Suprapubic skin (tissue), 4 donors: ENCODE measurements at regions not wholly inside any gene's neighbourhood (a gene's known extent, or its start where the extent isn't known, plus 50 kb on each side); places are given as distances from the start of the nearest gene placed in this dataset.

Experiments used
- DNase-seq, 2 donors: peaks; one replicate each; pipeline ENCODE4 v3.0.0-alpha.2; 2019; ENCODE audit warnings: low spot score in 2 of 2
- H3K27ac ChIP-seq: fragments of 200-600 bp; sonication (generic); one replicate; pipeline ENCODE4 v1.5.1; 2019
- H3K27me3 ChIP-seq: fragments of 200-600 bp; sonication (generic); one replicate; pipeline ENCODE4 v1.5.1; 2019
- H3K36me3 ChIP-seq: fragments of 200-600 bp; sonication (generic); one replicate; pipeline ENCODE4 v1.5.1; 2019
- H3K4me1 ChIP-seq: fragments of 200-600 bp; sonication (generic); one replicate; pipeline ENCODE4 v1.5.1; 2019
- H3K4me3 ChIP-seq: fragments of 200-600 bp; sonication (generic); one replicate; pipeline ENCODE4 v1.5.1; 2019; ENCODE audit warnings: mild to moderate bottlenecking
- H3K9me3 ChIP-seq: fragments of 200-600 bp; sonication (generic); one replicate; pipeline ENCODE4 v1.5.1; 2019
- EP300 ChIP-seq: sonication (generic); formaldehyde crosslinking; IDR thresholded peaks from one replicate; pipeline ENCODE4 v1.6.1; 2017; ENCODE audit warnings: antibody characterized with exemption
- POLR2A ChIP-seq, 2 donors: fragments of 450-650 bp; IDR thresholded peaks; one replicate each; pipeline ENCODE4 v1.6.1; 2017; ENCODE audit warnings: antibody characterized with exemption in 2 of 2, mild to moderate bottlenecking in 2 of 2, moderate library complexity in 2 of 2
- POLR2AphosphoS5 ChIP-seq, 3 donors: sonication (generic); formaldehyde crosslinking; IDR thresholded peaks; one replicate each; pipeline ENCODE4 v1.6.1; 2017; ENCODE audit warnings: antibody characterized with exemption in 3 of 3
- WGBS: methylation state at CpG from one replicate; pipeline ENCODE4 v1.1.5; 2018; 5-methylcytosine and 5-hydroxymethylcytosine counted together
- TF ChIP-seq, protein P1 (sequence below), 2 donors: fragments of 200-600 bp in 1 of 2; fragments of 450-650 bp in 1 of 2; sonication (generic) in 1 of 2; IDR thresholded peaks; one replicate each; pipeline ENCODE4 v1.5.1; 2016 to 2019; ENCODE audit warnings: antibody characterized with exemption in 2 of 2, mild to moderate bottlenecking in 1 of 2, moderate library complexity in 1 of 2

- no peak for DNase-seq
- Histone ChIP-seq H3K4me3 (no peak overlapping the region), H3K27ac (no peak overlapping the region), H3K4me1 (peaks cover 3% of the 10 kb centered on the region), H3K27me3 (no peaks in the 10 kb centered on the region), H3K36me3 (no peaks in the 10 kb centered on the region), H3K9me3 (no peaks in the 10 kb centered on the region)
- 54% methylated on average over 8 of the region's 8 CpGs for WGBS
- no peak for TF ChIP-seq POLR2A (IDR thresholded peaks at IDR 0.05)
- TF ChIP-seq EP300: no peak
- TF ChIP-seq POLR2AphosphoS5 (IDR thresholded peaks at IDR 0.05): no peak
- TF ChIP-seq, protein P1, sequence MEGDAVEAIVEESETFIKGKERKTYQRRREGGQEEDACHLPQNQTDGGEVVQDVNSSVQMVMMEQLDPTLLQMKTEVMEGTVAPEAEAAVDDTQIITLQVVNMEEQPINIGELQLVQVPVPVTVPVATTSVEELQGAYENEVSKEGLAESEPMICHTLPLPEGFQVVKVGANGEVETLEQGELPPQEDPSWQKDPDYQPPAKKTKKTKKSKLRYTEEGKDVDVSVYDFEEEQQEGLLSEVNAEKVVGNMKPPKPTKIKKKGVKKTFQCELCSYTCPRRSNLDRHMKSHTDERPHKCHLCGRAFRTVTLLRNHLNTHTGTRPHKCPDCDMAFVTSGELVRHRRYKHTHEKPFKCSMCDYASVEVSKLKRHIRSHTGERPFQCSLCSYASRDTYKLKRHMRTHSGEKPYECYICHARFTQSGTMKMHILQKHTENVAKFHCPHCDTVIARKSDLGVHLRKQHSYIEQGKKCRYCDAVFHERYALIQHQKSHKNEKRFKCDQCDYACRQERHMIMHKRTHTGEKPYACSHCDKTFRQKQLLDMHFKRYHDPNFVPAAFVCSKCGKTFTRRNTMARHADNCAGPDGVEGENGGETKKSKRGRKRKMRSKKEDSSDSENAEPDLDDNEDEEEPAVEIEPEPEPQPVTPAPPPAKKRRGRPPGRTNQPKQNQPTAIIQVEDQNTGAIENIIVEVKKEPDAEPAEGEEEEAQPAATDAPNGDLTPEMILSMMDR (IDR thresholded peaks at IDR 0.05): no peak
Observed at GRCh38 chr18:42275949-42276730, 321.1 kb downstream of the PIK3C3 start.

- H3K4me3 ChIP-seq: no peak overlapping the region
- no peak for DNase-seq
- H3K36me3 ChIP-seq: no peaks in the 10 kb centered on the region
- H3K27ac ChIP-seq: no peak overlapping the region
- no peaks in the 10 kb centered on the region for H3K9me3 ChIP-seq
- TF ChIP-seq, protein P1 (IDR thresholded peaks at IDR 0.05): no peak
- TF ChIP-seq POLR2A (IDR thresholded peaks at IDR 0.05) (no peak), POLR2AphosphoS5 (IDR thresholded peaks at IDR 0.05) (no peak), EP300 (no peak)
- no peaks in the 10 kb centered on the region for H3K27me3 ChIP-seq
- H3K4me1 ChIP-seq: no peaks in the 10 kb centered on the region
Observed at GRCh38 chr18:42281124-42281523, 326.1 kb downstream of the PIK3C3 start.

DNA sequence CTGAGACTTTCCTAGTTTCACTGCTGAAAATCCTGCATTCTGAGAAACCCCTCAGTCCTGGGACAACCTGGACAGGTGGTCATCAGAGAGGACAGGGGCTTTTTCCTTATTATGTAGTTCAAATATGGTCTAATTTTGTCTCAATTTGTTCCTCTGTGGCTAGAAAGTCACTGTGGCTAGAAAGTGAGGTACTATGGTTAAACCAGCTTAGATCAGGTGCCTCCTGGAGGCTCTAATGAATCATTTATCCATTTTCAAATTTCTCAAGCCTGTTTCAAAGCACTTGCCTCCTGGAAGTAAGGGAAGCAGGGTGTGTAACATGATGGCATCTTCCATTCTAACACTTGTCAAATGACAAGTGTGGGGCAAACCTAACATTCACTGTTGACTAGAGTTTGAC lies 326.8 kb downstream of the PIK3C3 start:
- Histone ChIP-seq H3K27me3 (no peaks in the 10 kb centered on the region), H3K4me3 (no peak overlapping the region), H3K27ac (no peak overlapping the region), H3K36me3 (no peaks in the 10 kb centered on the region), H3K9me3 (no peaks in the 10 kb centered on the region), H3K4me1 (no peaks in the 10 kb centered on the region)
- TF ChIP-seq EP300 (no peak), POLR2AphosphoS5 (IDR thresholded peaks at IDR 0.05) (no peak), POLR2A (IDR thresholded peaks at IDR 0.05) (no peak)
- TF ChIP-seq, protein P1 (IDR thresholded peaks at IDR 0.05): no peak
- DNase-seq: no peak

DNA sequence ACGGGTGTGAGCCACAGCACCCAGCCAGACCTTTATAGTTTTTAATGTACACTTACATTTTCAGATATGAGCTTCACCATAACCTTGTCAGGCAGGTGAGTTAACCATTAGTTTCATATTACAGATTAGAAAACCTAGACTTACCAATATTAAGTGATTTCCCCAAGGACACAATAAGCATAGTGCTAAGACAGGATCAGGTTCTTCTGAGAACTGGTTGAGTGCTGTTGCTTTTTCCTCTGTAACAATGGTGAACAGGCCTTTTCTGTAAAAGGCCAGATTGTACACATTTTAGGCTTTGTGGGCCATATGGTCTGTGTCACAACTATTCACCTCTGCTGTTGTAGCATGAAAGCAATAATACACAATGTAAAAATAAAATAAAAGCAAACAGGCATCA lies 332.0 kb downstream of the PIK3C3 start:
- H3K27ac ChIP-seq: no peak overlapping the region
- no peaks in the 10 kb centered on the region for H3K27me3 ChIP-seq
- DNase-seq: no peak
- H3K4me3 ChIP-seq: no peak overlapping the region
- TF ChIP-seq POLR2A (IDR thresholded peaks at IDR 0.05): no peak
- TF ChIP-seq, protein P1 (IDR thresholded peaks at IDR 0.05): no peak
- no peak for TF ChIP-seq EP300
- TF ChIP-seq POLR2AphosphoS5 (IDR thresholded peaks at IDR 0.05): no peak
- no peaks in the 10 kb centered on the region for H3K4me1 ChIP-seq
- 95% methylated on average over 1 of the region's 1 CpG for WGBS
- H3K9me3 ChIP-seq: no peaks in the 10 kb centered on the region
- no peaks in the 10 kb centered on the region for H3K36me3 ChIP-seq

DNA sequence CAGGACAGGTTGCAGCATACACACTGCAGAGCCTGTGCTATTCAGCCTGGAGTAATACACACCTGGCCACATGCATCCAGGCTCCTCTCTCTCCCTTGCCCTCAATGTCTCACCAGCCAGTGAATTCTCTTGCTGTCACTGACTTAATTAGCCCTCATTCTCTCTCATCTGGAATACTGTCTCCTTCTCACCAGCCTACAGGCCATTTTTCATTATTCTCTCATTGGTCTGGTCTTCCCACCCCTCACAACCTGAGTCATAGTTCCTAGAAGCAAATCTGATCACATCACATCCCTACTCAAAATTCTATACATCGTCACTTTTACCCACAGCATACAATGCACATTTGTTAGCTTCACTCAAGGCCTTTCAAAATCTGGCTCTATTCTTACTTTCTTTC lies 333.1 kb downstream of the PIK3C3 start:
- TF ChIP-seq, protein P1 (IDR thresholded peaks at IDR 0.05): no peak
- TF ChIP-seq POLR2AphosphoS5 (IDR thresholded peaks at IDR 0.05) (no peak), EP300 (no peak), POLR2A (IDR thresholded peaks at IDR 0.05) (no peak)
- Histone ChIP-seq H3K27me3 (no peaks in the 10 kb centered on the region), H3K4me3 (no peak overlapping the region), H3K36me3 (no peaks in the 10 kb centered on the region), H3K27ac (no peak overlapping the region), H3K4me1 (no peaks in the 10 kb centered on the region), H3K9me3 (no peaks in the 10 kb centered on the region)
- 86% methylated on average over 1 of the region's 1 CpG for WGBS
- no peak for DNase-seq
